Hepatocyte (in vitro differentiated cells): ENCODE measurements at regions not wholly inside any gene's neighbourhood (a gene's known extent, or its start where the extent isn't known, plus 50 kb on each side); places are given as distances from the start of the nearest gene placed in this dataset.

ENCODE experiments used
- CTCF ChIP-seq: fragments of 200-600 bp; sonication (generic); IDR thresholded peaks from 2 replicates; pipeline ENCODE4 v1.5.1; 2016; ENCODE audit warnings: antibody characterized with exemption, mild to moderate bottlenecking; ENCODE audit not compliant: poor library complexity
- EZH2 ChIP-seq: fragments of 200-600 bp; sonication (generic); IDR thresholded peaks from 2 replicates; pipeline ENCODE4 v1.6.1; 2016; ENCODE audit warnings: antibody characterized with exemption, mild to moderate bottlenecking, borderline replicate concordance
- EZH2phosphoT487 ChIP-seq: fragments of 200-600 bp; sonication (generic); IDR thresholded peaks from one replicate; pipeline ENCODE4 v1.6.1; 2018; ENCODE audit warnings: antibody characterized with exemption, mild to moderate bottlenecking, low read depth, moderate library complexity; ENCODE audit not compliant: unreplicated experiment, severe bottlenecking

- TF ChIP-seq CTCF = no peak
- TF ChIP-seq EZH2phosphoT487 = no peak
- TF ChIP-seq EZH2 = no peak
Observed at GRCh38 chr3:137294139-137294538, 336.4 kb downstream of the IL20RB start.
